CD4-positive, alpha-beta T cell (primary cell): ENCODE measurements at regions not wholly inside any gene's neighbourhood (a gene's known extent, or its start where the extent isn't known, plus 50 kb on each side); places are given as distances from the start of the nearest gene placed in this dataset.

Experiments
- ATAC-seq: fragments of 200-7000 bp; cut with Tn5 transposase; one replicate; pipeline ENCODE4 v1.10.0; 2022; ENCODE audit warnings: mild to moderate bottlenecking; ENCODE audit not compliant: poor library complexity
- CTCF ChIA-PET: fragments of 350-600 bp; sonication (Branson Sonifier 250); formaldehyde crosslinking; loops from one replicate; lab custom pipeline; 2021; ENCODE audit warnings: antibody characterized with exemption, inconsistent platforms; lab: Charles Lee
- POLR2A ChIA-PET: fragments of 350-600 bp; sonication (Branson Sonifier 250); formaldehyde crosslinking; loops from one replicate; lab custom pipeline; 2021; ENCODE audit warnings: antibody characterized with exemption, inconsistent platforms; lab: Charles Lee
- DNase-seq, 14 experiments: peaks; one replicate each; pipeline ENCODE4 v3.0.0-alpha.2; 2013 to 2020; ENCODE audit warnings: mixed read lengths in 2 of 14
- H3K27ac ChIP-seq, 2 donors: one replicate each; pipeline versions ENCODE4 v1.5.1 to v1.7.0; 2013; ENCODE audit warnings: low read length in 2 of 2, low read depth in 1 of 2, mild to moderate bottlenecking in 1 of 2
- H3K27me3 ChIP-seq, 2 experiments: 1 replicate in 1 of 2; 2 replicates in 1 of 2; pipeline versions ENCODE4 v1.6.1 to v1.7.0; 2013; ENCODE audit warnings: low read length in 2 of 2, control low read depth in 1 of 2, mild to moderate bottlenecking in 1 of 2, moderate library complexity in 1 of 2; ENCODE audit not compliant: insufficient read depth in 2 of 2, control insufficient read depth in 1 of 2
- H3K36me3 ChIP-seq: one replicate; pipeline ENCODE4 v1.6.1; 2013; ENCODE audit warnings: low read length, control low read depth; ENCODE audit not compliant: insufficient read depth
- H3K4me1 ChIP-seq: one replicate; pipeline ENCODE4 v1.6.1; 2013; ENCODE audit warnings: low read length, control low read depth; ENCODE audit not compliant: insufficient read depth
- H3K4me3 ChIP-seq: one replicate; pipeline ENCODE4 v1.5.1; 2013; ENCODE audit warnings: mild to moderate bottlenecking, low read length, moderate library complexity
- H3K9me3 ChIP-seq, 2 experiments: 1 replicate in 1 of 2; 2 replicates in 1 of 2; pipeline versions ENCODE4 v1.6.1 to v1.7.0; 2013; ENCODE audit warnings: low read length in 2 of 2, mild to moderate bottlenecking in 2 of 2, control low read depth in 1 of 2, moderate library complexity in 1 of 2; ENCODE audit not compliant: control insufficient read depth in 1 of 2, insufficient read depth in 1 of 2
- H3K27ac Mint-ChIP-seq: one replicate; pipeline ENCODE4 v1.8.0; 2020; ENCODE audit warnings: mixed read lengths
- H3K27me3 Mint-ChIP-seq: one replicate; pipeline ENCODE4 v1.8.0; 2021; ENCODE audit warnings: mixed read lengths
- H3K36me3 Mint-ChIP-seq: one replicate; pipeline ENCODE4 v1.8.0; 2021; ENCODE audit warnings: low read depth, mixed read lengths
- H3K4me1 Mint-ChIP-seq: one replicate; pipeline ENCODE4 v1.8.0; 2021; ENCODE audit warnings: low read depth, mixed read lengths
- H3K4me3 Mint-ChIP-seq: one replicate; pipeline ENCODE4 v1.8.0; 2020; ENCODE audit warnings: mild to moderate bottlenecking, mixed read lengths
- H3K9me3 Mint-ChIP-seq: one replicate; pipeline ENCODE4 v1.8.0; 2020; ENCODE audit warnings: mixed read lengths
- CTCF ChIP-seq: fragments of 200-600 bp; IDR thresholded peaks from one replicate; pipeline ENCODE4 v1.8.0; 2022; ENCODE audit warnings: antibody characterized with exemption, mild to moderate bottlenecking
- intact Hi-C, 2 experiments: fragments of 100-400 bp; cut with DNase I in 1 of 2; cut with micrococcal nuclease in 1 of 2; formaldehyde crosslinking; loops; one replicate each; pipeline versions ENCODE4 v1.15.1 to v1.9.0; 2023 to 2025; cut with DNase I, micrococcal nuclease

DNA sequence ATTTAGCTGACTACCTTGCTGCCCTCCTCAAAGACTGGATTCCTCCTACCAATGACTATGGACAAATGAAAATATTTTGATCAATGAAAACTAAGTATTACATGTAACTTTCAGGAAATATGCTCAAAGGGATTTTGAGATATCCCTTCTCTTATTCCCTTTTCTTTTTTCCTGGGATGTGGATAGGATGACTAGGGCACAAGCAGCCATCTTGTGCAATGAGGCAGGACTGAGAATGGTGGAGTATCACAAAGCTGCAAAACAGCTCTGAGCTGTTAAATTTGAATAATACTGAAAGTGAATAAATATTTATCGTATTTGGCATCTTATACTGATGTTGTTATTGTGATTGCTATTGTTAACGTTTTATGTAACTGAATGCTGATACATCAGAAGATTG is 333.1 kb upstream of the NUDT12 start:
- intact Hi-C loops: no loop called here
- Histone ChIP-seq H3K4me3 (no peak overlapping the region), H3K36me3 (no peaks in the 10 kb centered on the region), H3K27me3 (no peaks in the 10 kb centered on the region), H3K27ac (no peak overlapping the region), H3K4me1 (no peaks in the 10 kb centered on the region), H3K9me3 (peaks cover 0 to 7% of the 10 kb centered on the region in 2 experiments)
- TF ChIP-seq CTCF: no peak
- no peaks in the 10 kb centered on the region for H3K4me1 Mint-ChIP-seq
- H3K27ac Mint-ChIP-seq: no peak overlapping the region
- H3K36me3 Mint-ChIP-seq: no peaks in the 10 kb centered on the region
- H3K9me3 Mint-ChIP-seq: peaks cover 7% of the 10 kb centered on the region
- no peak overlapping the region for H3K4me3 Mint-ChIP-seq
- ChIA-PET POLR2A (no interaction called here), CTCF (no interaction called here)
- ATAC-seq (no peak), DNase-seq (no peak)
- H3K27me3 Mint-ChIP-seq: no peaks in the 10 kb centered on the region

- H3K27me3 ChIP-seq: no peaks in the 10 kb centered on the region
- H3K36me3 ChIP-seq: no peaks in the 10 kb centered on the region
- Mint-ChIP-seq H3K27ac (no peak overlapping the region), H3K27me3 (no peaks in the 10 kb centered on the region), H3K4me3 (no peak overlapping the region), H3K36me3 (no peaks in the 10 kb centered on the region), H3K4me1 (no peaks in the 10 kb centered on the region), H3K9me3 (peaks cover 7% of the 10 kb centered on the region)
- DNase-seq: no peak
- ChIA-PET CTCF (no interaction called here), POLR2A (no interaction called here)
- ATAC-seq: no peak
- H3K9me3 ChIP-seq: peaks cover 0 to 4% of the 10 kb centered on the region in 2 experiments
- H3K27ac ChIP-seq: no peak overlapping the region
- no peak for TF ChIP-seq CTCF
- intact Hi-C loops: no loop called here
- no peak overlapping the region for H3K4me3 ChIP-seq
- no peaks in the 10 kb centered on the region for H3K4me1 ChIP-seq
Measured at GRCh38 chr5:103894882-103895281, 332.3 kb upstream of the NUDT12 start.

DNA sequence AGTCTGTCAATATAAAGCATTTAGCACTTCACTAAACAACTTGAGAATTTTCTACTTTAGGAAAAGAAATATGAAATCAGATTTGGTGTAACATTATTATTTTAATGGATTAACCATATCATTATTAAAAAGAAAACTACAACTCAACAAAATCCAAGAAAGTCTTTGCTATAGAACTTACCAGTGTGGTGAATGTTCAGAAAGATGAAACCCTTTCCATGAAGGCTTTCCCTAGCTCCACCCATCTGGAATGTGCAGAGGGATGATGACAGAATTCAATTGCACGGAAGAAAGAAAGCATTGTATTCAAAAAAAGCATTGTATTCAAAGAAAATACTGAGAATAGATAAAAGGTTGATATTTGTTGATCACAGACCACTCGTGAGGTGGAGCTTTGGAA is 328.6 kb upstream of the NUDT12 start:
- Mint-ChIP-seq H3K36me3 (no peaks in the 10 kb centered on the region), H3K27ac (no peak overlapping the region), H3K4me1 (no peaks in the 10 kb centered on the region), H3K4me3 (no peak overlapping the region), H3K27me3 (no peaks in the 10 kb centered on the region), H3K9me3 (peaks cover 2% of the 10 kb centered on the region)
- Histone ChIP-seq H3K27ac (no peak overlapping the region), H3K36me3 (no peaks in the 10 kb centered on the region), H3K27me3 (no peaks in the 10 kb centered on the region), H3K9me3 (peaks cover 3 to 8% of the 10 kb centered on the region in 2 experiments), H3K4me3 (no peak overlapping the region), H3K4me1 (no peaks in the 10 kb centered on the region)
- CTCF ChIA-PET: no interaction called here
- intact Hi-C loops: no loop called here
- no peak for DNase-seq
- ATAC-seq: no peak
- POLR2A ChIA-PET: no interaction called here
- no peak for TF ChIP-seq CTCF
